Mesenchymal stem cell (in vitro differentiated cells and primary cell): ENCODE measurements at regions not wholly inside any gene's neighbourhood (a gene's known extent, or its start where the extent isn't known, plus 50 kb on each side); places are given as distances from the start of the nearest gene placed in this dataset.

ENCODE experiments used
- DNase-seq: peaks from one replicate; pipeline ENCODE4 v3.0.0-alpha.2; 2013
- H2AFZ ChIP-seq: one replicate; pipeline ENCODE4 v1.6.1; 2013; ENCODE audit warnings: low read depth, mild to moderate bottlenecking, control low read depth, inconsistent platforms, low read length, moderate library complexity
- H2AK5ac ChIP-seq: 2 replicates; pipeline ENCODE4 v1.6.1; 2013; ENCODE audit warnings: low read length, moderate library complexity, mild to moderate bottlenecking, inconsistent platforms; ENCODE audit not compliant: severe bottlenecking
- H2BK120ac ChIP-seq: one replicate; pipeline ENCODE4 v1.6.1; 2013; ENCODE audit warnings: low read depth, mild to moderate bottlenecking, inconsistent platforms, low read length, moderate library complexity
- H2BK12ac ChIP-seq, 2 experiments: one replicate each; pipeline ENCODE4 v1.6.1; 2013; ENCODE audit warnings: inconsistent platforms in 2 of 2, low read length in 2 of 2, mild to moderate bottlenecking in 2 of 2, moderate library complexity in 2 of 2, control low read depth in 1 of 2
- H2BK15ac ChIP-seq: one replicate; pipeline ENCODE4 v1.6.1; 2013; ENCODE audit warnings: mild to moderate bottlenecking, low read depth, inconsistent platforms; ENCODE audit not compliant: poor library complexity, severe bottlenecking
- H2BK5ac ChIP-seq: 2 replicates; pipeline ENCODE4 v1.6.1; 2013; ENCODE audit warnings: low read depth, mild to moderate bottlenecking, low read length, control low read depth, inconsistent platforms; ENCODE audit not compliant: poor library complexity, severe bottlenecking
- H3K14ac ChIP-seq, 2 experiments: one replicate each; pipeline ENCODE4 v1.6.1; 2013; ENCODE audit warnings: inconsistent platforms in 2 of 2, low read length in 2 of 2, control low read depth in 1 of 2, mild to moderate bottlenecking in 1 of 2, moderate library complexity in 1 of 2
- H3K18ac ChIP-seq, 2 experiments: one replicate each; pipeline ENCODE4 v1.6.1; 2013; ENCODE audit warnings: inconsistent platforms in 2 of 2, low read length in 2 of 2, control low read depth in 1 of 2, low read depth in 1 of 2, mild to moderate bottlenecking in 1 of 2
- H3K23ac ChIP-seq, 2 experiments: one replicate each; pipeline ENCODE4 v1.6.1; 2013; ENCODE audit warnings: inconsistent platforms in 2 of 2, low read length in 2 of 2, mild to moderate bottlenecking in 2 of 2, moderate library complexity in 2 of 2, control low read depth in 1 of 2
- H3K27ac ChIP-seq: 2 replicates; pipeline ENCODE4 v1.5.1; 2013; ENCODE audit warnings: mild to moderate bottlenecking, moderate library complexity, low read length, control low read depth, inconsistent platforms; ENCODE audit not compliant: poor library complexity, severe bottlenecking
- H3K27me3 ChIP-seq, 2 experiments: 2 replicates each; pipeline versions ENCODE4 v1.6.1 to v1.7.0; 2013; ENCODE audit warnings: low read length in 2 of 2, mild to moderate bottlenecking in 2 of 2, moderate library complexity in 2 of 2, control low read depth in 1 of 2, inconsistent platforms in 1 of 2; ENCODE audit not compliant: control insufficient read depth in 1 of 2, insufficient read depth in 1 of 2
- H3K36me3 ChIP-seq, 2 experiments: 2 replicates each; pipeline versions ENCODE4 v1.6.1 to v1.7.0; 2013; ENCODE audit warnings: low read length in 2 of 2, control low read depth in 1 of 2, inconsistent platforms in 1 of 2, low read depth in 1 of 2, mild to moderate bottlenecking in 1 of 2; ENCODE audit not compliant: insufficient read depth in 2 of 2, control insufficient read depth in 1 of 2
- H3K4ac ChIP-seq, 2 experiments: one replicate each; pipeline ENCODE4 v1.6.1; 2013; ENCODE audit warnings: inconsistent platforms in 2 of 2, low read length in 2 of 2, mild to moderate bottlenecking in 2 of 2, moderate library complexity in 2 of 2, control low read depth in 1 of 2, low read depth in 1 of 2
- H3K4me1 ChIP-seq: 2 replicates; pipeline ENCODE4 v1.6.1; 2013; ENCODE audit warnings: low read depth, low read length, control low read depth; ENCODE audit not compliant: control insufficient read depth, insufficient read depth
- H3K4me2 ChIP-seq: 2 replicates; pipeline ENCODE4 v1.6.1; 2013; ENCODE audit warnings: low read length, mild to moderate bottlenecking, inconsistent platforms; ENCODE audit not compliant: poor library complexity, severe bottlenecking
- H3K4me3 ChIP-seq, 2 experiments: 2 replicates each; pipeline versions ENCODE4 v1.5.1 to v1.7.0; 2013; ENCODE audit warnings: low read length in 2 of 2, mild to moderate bottlenecking in 2 of 2, control low read depth in 1 of 2, low read depth in 1 of 2; ENCODE audit not compliant: insufficient read depth in 1 of 2
- H3K79me1 ChIP-seq: replicated peaks from 2 replicates; pipeline ENCODE4 v1.6.1; 2013; ENCODE audit warnings: mild to moderate bottlenecking, control low read depth, low read length, inconsistent platforms; ENCODE audit not compliant: poor library complexity, severe bottlenecking
- H3K9ac ChIP-seq: 2 replicates; pipeline ENCODE4 v1.7.0; 2013; ENCODE audit warnings: mild to moderate bottlenecking, low read length, moderate library complexity
- H3K9me3 ChIP-seq: 2 replicates; pipeline ENCODE4 v1.7.0; 2013; ENCODE audit warnings: mild to moderate bottlenecking, low read length; ENCODE audit not compliant: control insufficient read depth
- H4K8ac ChIP-seq: one replicate; pipeline ENCODE4 v1.6.1; 2013; ENCODE audit warnings: inconsistent platforms, mild to moderate bottlenecking, low read length, moderate library complexity
- H4K91ac ChIP-seq: one replicate; pipeline ENCODE4 v1.6.1; 2013; ENCODE audit warnings: mild to moderate bottlenecking, low read length, inconsistent platforms
- WGBS: methylation state at CpG from one replicate; pipeline ENCODE4 v1.1.7; 2013; ENCODE audit warnings: mixed read lengths; 5-methylcytosine and 5-hydroxymethylcytosine counted together

DNA sequence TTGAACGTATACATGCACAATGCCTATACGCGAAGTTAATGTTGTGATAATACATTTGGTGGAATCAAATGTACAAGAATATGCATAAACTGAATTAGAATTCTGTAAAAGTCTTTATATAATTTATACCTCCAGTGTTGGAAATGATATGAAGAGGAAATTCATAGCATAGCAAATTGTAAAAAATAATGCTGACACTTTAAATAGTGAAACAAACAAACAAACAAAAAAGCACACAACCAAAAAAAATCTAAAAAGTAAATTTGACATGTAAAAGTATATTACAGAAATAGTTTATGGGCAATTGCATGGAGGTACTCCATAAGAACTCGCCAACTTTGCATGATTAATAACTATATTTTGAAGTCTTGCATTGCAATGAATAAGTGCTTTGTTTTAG is 780.9 kb downstream of the TBC1D32 start:
- Histone ChIP-seq H3K9me3 (no peaks in the 10 kb centered on the region), H3K23ac (no peak overlapping the region), H3K9ac (no peak overlapping the region), H3K4me1 (no peaks in the 10 kb centered on the region), H2AFZ (no peak overlapping the region), H3K79me1 (no peaks in the 10 kb centered on the region), H3K4ac (no peak overlapping the region), H3K4me2 (no peak overlapping the region), H3K14ac (no peak overlapping the region), H3K18ac (no peak overlapping the region), H3K36me3 (no peaks in the 10 kb centered on the region), H2BK120ac (no peak overlapping the region), H2BK5ac (no peak overlapping the region), H3K27me3 (no peaks in the 10 kb centered on the region), H3K27ac (no peak overlapping the region), H4K8ac (no peak overlapping the region), H2AK5ac (no peak overlapping the region), H4K91ac (no peak overlapping the region), H2BK12ac (no peak overlapping the region), H3K4me3 (no peak overlapping the region), H2BK15ac (no peak overlapping the region)
- no peak for DNase-seq
- no CpG with 5 or more reads among the region's 4 CpGs for WGBS

DNA sequence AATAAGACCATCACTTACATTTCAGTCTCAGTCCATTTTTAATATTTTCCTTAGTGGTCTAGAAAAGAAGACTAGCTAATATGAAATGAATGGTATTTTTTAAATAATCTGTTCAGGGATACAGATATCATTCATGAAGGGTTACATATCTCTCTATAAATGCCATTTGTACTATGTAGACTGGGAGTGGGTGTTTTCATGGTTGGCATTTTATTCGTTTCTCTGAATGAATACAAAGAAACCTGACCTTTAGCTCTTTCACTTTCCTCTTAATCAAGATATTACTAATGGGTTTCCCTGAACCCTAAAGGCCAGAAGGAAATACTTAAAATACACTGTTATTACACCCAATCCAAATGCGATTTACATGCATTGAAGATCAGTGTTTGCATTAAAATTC is 788.9 kb downstream of the TBC1D32 start:
- no peaks in the 10 kb centered on the region for H3K36me3 ChIP-seq
- no peaks in the 10 kb centered on the region for H3K27me3 ChIP-seq
- H2BK120ac ChIP-seq = no peak overlapping the region
- H2BK12ac ChIP-seq = no peak overlapping the region
- H2BK15ac ChIP-seq = no peak overlapping the region
- no peak overlapping the region for H2AK5ac ChIP-seq
- H4K91ac ChIP-seq = no peak overlapping the region
- no peak overlapping the region for H3K23ac ChIP-seq
- H3K27ac ChIP-seq = no peak overlapping the region
- H3K79me1 ChIP-seq = no peaks in the 10 kb centered on the region
- no peak overlapping the region for H3K4me2 ChIP-seq
- no peak overlapping the region for H3K9ac ChIP-seq
- H2BK5ac ChIP-seq = no peak overlapping the region
- H3K9me3 ChIP-seq = no peaks in the 10 kb centered on the region
- WGBS = 86% methylated on average over 2 of the region's 2 CpGs
- no peak overlapping the region for H4K8ac ChIP-seq
- no peak overlapping the region for H2AFZ ChIP-seq
- no peak overlapping the region for H3K14ac ChIP-seq
- H3K4me1 ChIP-seq = no peaks in the 10 kb centered on the region
- no peak overlapping the region for H3K4ac ChIP-seq
- DNase-seq = no peak
- H3K18ac ChIP-seq = no peak overlapping the region
- no peak overlapping the region for H3K4me3 ChIP-seq

DNA sequence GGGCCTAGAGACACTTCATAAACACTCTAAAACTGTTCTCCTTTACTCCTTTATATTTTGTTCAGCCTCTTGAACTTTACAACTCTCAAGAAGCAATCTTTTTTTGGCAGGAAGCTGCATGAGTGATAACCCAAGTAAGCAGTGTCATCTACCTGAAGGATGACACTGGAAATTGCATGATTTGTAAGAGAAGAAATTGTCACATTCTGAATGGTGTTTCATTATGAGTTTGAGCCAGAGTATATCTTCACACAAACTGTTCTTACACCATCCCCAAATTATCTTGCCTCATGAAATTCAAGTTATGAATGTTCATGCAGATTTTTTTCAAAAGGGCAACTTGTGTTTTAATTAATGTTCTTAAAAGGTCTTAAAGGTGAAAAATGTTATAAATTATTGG is 799.3 kb downstream of the TBC1D32 start:
- no peak overlapping the region for H3K23ac ChIP-seq
- no peaks in the 10 kb centered on the region for H3K79me1 ChIP-seq
- no peak overlapping the region for H3K9ac ChIP-seq
- H3K4me1 ChIP-seq = no peaks in the 10 kb centered on the region
- H3K14ac ChIP-seq = no peak overlapping the region
- no peak overlapping the region for H4K91ac ChIP-seq
- H3K27me3 ChIP-seq = no peaks in the 10 kb centered on the region
- no peak overlapping the region for H2BK5ac ChIP-seq
- DNase-seq = no peak
- H2AK5ac ChIP-seq = no peak overlapping the region
- H3K36me3 ChIP-seq = no peaks in the 10 kb centered on the region
- no peak overlapping the region for H3K18ac ChIP-seq
- H3K9me3 ChIP-seq = peaks cover 5% of the 10 kb centered on the region
- no peak overlapping the region for H2BK120ac ChIP-seq
- H2AFZ ChIP-seq = no peak overlapping the region
- H3K4me3 ChIP-seq = no peak overlapping the region
- no peak overlapping the region for H2BK15ac ChIP-seq
- H3K4ac ChIP-seq = no peak overlapping the region
- no peak overlapping the region for H4K8ac ChIP-seq
- no peak overlapping the region for H3K27ac ChIP-seq
- H2BK12ac ChIP-seq = no peak overlapping the region
- H3K4me2 ChIP-seq = no peak overlapping the region

DNA sequence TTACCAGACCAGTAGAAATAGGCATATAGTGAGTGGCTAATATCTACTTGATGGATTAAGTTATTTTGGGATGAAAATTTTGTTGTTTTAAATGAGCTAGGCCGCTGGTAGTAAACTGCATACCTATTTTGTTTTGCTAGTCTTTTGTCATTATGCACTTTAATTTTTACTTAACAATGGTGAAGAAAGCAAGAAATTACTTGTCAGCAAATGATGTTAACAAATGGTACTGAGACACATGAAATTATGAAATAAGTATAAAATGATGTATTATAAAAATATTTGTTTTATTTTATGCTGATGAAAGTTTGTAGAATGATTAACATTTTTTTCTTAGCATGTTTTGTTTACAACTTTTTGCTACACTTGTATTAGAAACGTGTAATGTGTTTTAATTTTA is 807.7 kb downstream of the TBC1D32 start:
- H2AK5ac ChIP-seq = no peak overlapping the region
- H2BK15ac ChIP-seq = no peak overlapping the region
- H3K79me1 ChIP-seq = no peaks in the 10 kb centered on the region
- no peaks in the 10 kb centered on the region for H3K4me1 ChIP-seq
- H4K8ac ChIP-seq = no peak overlapping the region
- peaks cover under 1% of the 10 kb centered on the region for H3K9me3 ChIP-seq
- H3K4me2 ChIP-seq = no peak overlapping the region
- H3K23ac ChIP-seq = no peak overlapping the region
- no peak overlapping the region for H3K9ac ChIP-seq
- no peak overlapping the region for H3K18ac ChIP-seq
- H2BK12ac ChIP-seq = no peak overlapping the region
- H3K27ac ChIP-seq = no peak overlapping the region
- no peak for DNase-seq
- H3K36me3 ChIP-seq = no peaks in the 10 kb centered on the region
- no peak overlapping the region for H3K4ac ChIP-seq
- H3K27me3 ChIP-seq = no peaks in the 10 kb centered on the region
- no peak overlapping the region for H3K4me3 ChIP-seq
- H2BK5ac ChIP-seq = no peak overlapping the region
- no peak overlapping the region for H2AFZ ChIP-seq
- H4K91ac ChIP-seq = no peak overlapping the region
- no peak overlapping the region for H3K14ac ChIP-seq
- WGBS = 60% methylated on average over 1 of the region's 2 CpGs
- no peak overlapping the region for H2BK120ac ChIP-seq
